Testis (tissue), 2 donors: ENCODE measurements at regions not wholly inside any gene's neighbourhood (a gene's known extent, or its start where the extent isn't known, plus 50 kb on each side); places are given as distances from the start of the nearest gene placed in this dataset.
"Not testable (repeated sequence)": the region's sequence is repeated elsewhere in the genome, so short reads cannot be mapped to it uniquely, and the experiment has no call there.

Experiments used
- POLR2A ChIP-seq: fragments of 450-650 bp; IDR thresholded peaks from one replicate; pipeline ENCODE4 v1.6.1; 2017; ENCODE audit warnings: antibody characterized with exemption, mild to moderate bottlenecking, moderate library complexity
- TF ChIP-seq, protein P1 (sequence below), 3 experiments: fragments of 450-650 bp in 2 of 3; fragments of 200-600 bp in 1 of 3; sonication (generic) in 1 of 3; IDR thresholded peaks; one replicate each; pipeline ENCODE4 v1.5.1; 2016 to 2019; ENCODE audit warnings: antibody characterized with exemption in 3 of 3, mild to moderate bottlenecking in 2 of 3, moderate library complexity in 1 of 3

- TF ChIP-seq, protein P1, sequence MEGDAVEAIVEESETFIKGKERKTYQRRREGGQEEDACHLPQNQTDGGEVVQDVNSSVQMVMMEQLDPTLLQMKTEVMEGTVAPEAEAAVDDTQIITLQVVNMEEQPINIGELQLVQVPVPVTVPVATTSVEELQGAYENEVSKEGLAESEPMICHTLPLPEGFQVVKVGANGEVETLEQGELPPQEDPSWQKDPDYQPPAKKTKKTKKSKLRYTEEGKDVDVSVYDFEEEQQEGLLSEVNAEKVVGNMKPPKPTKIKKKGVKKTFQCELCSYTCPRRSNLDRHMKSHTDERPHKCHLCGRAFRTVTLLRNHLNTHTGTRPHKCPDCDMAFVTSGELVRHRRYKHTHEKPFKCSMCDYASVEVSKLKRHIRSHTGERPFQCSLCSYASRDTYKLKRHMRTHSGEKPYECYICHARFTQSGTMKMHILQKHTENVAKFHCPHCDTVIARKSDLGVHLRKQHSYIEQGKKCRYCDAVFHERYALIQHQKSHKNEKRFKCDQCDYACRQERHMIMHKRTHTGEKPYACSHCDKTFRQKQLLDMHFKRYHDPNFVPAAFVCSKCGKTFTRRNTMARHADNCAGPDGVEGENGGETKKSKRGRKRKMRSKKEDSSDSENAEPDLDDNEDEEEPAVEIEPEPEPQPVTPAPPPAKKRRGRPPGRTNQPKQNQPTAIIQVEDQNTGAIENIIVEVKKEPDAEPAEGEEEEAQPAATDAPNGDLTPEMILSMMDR (IDR thresholded peaks at IDR 0.05), result not testable (repeated sequence)
- TF ChIP-seq POLR2A, result not testable (repeated sequence)
These were observed 449.9 kb upstream of the FANCL start for GRCh38 chr2:58691041-58691440.
